ENCODE measurements at regions not wholly inside any gene's neighbourhood (a gene's known extent, or its start where the extent isn't known, plus 50 kb on each side); places are given as distances from the start of the nearest gene placed in this dataset.

DNA sequence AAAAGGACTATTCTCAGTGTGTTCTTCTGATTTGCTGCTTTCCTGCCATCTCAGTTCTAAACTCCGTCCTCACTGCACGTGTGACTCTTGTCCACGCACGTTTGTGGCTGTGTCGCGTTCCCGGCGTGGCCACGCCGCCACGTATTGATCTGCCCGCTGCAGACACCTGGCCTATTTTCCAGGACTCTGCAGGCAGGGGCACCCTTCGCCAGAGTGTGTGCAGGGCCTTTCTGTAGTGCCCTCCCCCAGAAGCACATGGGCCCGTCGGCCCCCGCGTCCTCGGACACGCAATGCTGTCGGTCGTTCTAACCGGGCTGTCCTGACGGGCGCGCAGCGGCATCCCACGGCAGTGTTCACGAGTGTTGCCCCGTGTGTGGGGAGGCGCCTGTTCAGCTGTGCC is 87.6 kb downstream of the YTHDF1 start:
- no peak for TF ChIP-seq CTCF (IDR thresholded peaks at IDR 0.05; ENCODE audit: low read depth, low read length)
- no peak for DNase-seq (ENCODE audit: low read depth in 2 of 2)

GRCh38 chr20:63127700-63128364 is 88.1 kb downstream of the YTHDF1 start:
- no peak overlapping the region for H3K4me3 ChIP-seq (replicated peaks in 1 of 2; ENCODE audit: low read depth in 2 of 2, low read length in 2 of 2)

More for the DNA sequence above, 87.6 kb downstream of the YTHDF1 start:
- no peak overlapping the region for H3K4me3 ChIP-seq (replicated peaks in 1 of 2; ENCODE audit: low read depth in 2 of 2, low read length in 2 of 2)

DNA sequence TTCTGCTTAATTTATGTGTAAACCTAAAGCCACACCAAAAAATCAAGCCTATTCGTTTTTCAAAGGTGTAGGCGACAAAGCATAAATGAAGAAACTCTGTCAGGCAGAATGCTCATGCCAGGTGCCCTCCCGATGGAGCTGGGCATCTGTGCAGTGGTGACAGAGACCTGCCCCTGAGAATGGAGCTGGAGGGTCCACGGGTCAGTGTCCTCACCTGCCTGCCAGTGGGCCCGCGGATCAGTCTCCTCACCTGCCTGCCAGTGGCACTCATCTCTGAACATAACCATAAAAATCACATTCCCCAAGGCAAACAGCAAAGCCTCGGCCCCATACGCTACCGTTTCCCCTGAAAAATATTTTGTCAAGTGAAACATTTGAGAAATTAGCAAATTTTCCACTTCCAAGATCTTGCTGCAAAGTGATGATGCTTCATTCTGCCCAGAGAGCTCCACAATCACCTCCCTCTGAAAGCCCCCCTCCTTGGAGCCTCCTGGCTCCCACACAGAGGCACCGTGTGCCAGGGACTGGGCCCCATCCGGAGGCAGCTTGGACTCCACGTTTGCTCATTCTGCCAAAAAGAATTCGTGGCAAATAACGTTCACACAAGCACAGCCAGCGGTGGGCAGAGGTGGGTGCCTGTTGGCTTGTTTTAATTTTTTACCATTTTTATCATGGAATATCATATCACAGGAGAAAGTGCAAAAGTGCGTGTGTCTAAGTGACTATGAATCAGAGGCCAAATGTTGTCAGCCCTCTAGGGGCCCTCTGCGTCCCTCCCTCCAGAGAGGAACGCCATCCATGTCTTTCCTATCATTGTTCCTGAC is 88.8 kb downstream of the YTHDF1 start:
- no peak overlapping the region for H3K4me3 ChIP-seq (replicated peaks in 1 of 2; ENCODE audit: low read depth in 2 of 2, low read length in 2 of 2)
- TF ChIP-seq CTCF (IDR thresholded peaks at IDR 0.05; ENCODE audit: low read depth, low read length), result no peak
- no peak for DNase-seq (ENCODE audit: low read depth in 2 of 2)

More at GRCh38 chr20:63127700-63128364, 88.1 kb downstream of the YTHDF1 start:
- DNase-seq (ENCODE audit: low read depth in 2 of 2), result no peak
- no peak for TF ChIP-seq CTCF (IDR thresholded peaks at IDR 0.05; ENCODE audit: low read depth, low read length)

- DNase-seq (ENCODE audit: low read depth in 2 of 2), result no peak
- no peak for TF ChIP-seq CTCF (IDR thresholded peaks at IDR 0.05; ENCODE audit: low read depth, low read length)
- no peak overlapping the region for H3K4me3 ChIP-seq (replicated peaks in 1 of 2; ENCODE audit: low read depth in 2 of 2, low read length in 2 of 2)
These were observed 89.9 kb downstream of the YTHDF1 start for GRCh38 chr20:63125838-63126601.

DNA sequence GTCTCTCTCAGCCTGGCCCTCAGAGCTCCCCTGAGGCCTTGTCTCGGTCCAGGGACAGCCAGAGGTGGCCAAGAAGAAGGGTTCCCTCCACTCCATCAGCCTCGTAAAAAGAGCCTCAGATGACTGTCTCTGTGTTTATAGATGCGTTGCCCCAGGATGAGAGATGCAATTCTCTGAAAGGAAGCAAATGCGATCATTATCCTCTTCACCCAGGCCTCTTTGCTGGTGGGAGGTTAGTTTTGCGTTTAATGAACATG is 90.4 kb downstream of the YTHDF1 start:
- DNase-seq (ENCODE audit: low read depth in 2 of 2), result no peak
- no peak overlapping the region for H3K4me3 ChIP-seq (replicated peaks in 1 of 2; ENCODE audit: low read depth in 2 of 2, low read length in 2 of 2)
- no peak for TF ChIP-seq CTCF (IDR thresholded peaks at IDR 0.05; ENCODE audit: low read depth, low read length)

GRCh38 chr20:63124782-63125580 is 91.0 kb downstream of the YTHDF1 start:
- DNase-seq (ENCODE audit: low read depth in 2 of 2), result no peak
- no peak for TF ChIP-seq CTCF (IDR thresholded peaks at IDR 0.05; ENCODE audit: low read depth, low read length)
- no peak overlapping the region for H3K4me3 ChIP-seq (replicated peaks in 1 of 2; ENCODE audit: low read depth in 2 of 2, low read length in 2 of 2)

Data from cardiac fibroblast (primary cell).